ENCODE measurements at regions not wholly inside any gene's neighbourhood (a gene's known extent, or its start where the extent isn't known, plus 50 kb on each side); places are given as distances from the start of the nearest gene placed in this dataset.

- H3K27me3 ChIP-seq (ENCODE audit: control insufficient read depth in 1 of 2, insufficient read depth in 2 of 2, low read length in 2 of 2): no peaks in the 10 kb centered on the region
- H3K27ac ChIP-seq (ENCODE audit: extremely low read length, insufficient read depth, low read length): no peak overlapping the region
- ChIA-PET CTCF (ENCODE audit: low intra/inter-chr PET ratio, low total read pairs) (no interaction called here), POLR2A (no interaction called here)
- no peak overlapping the region for H3K4me3 ChIP-seq (replicated peaks in 1 of 3; ENCODE audit: insufficient read depth in 1 of 3, low read depth in 2 of 3, low read length in 3 of 3)
- H3K4me1 ChIP-seq (ENCODE audit: insufficient read depth, low read length): no peaks in the 10 kb centered on the region
- intact Hi-C loops (cut with micrococcal nuclease; ENCODE audit: unreplicated experiment): no loop called here
- ATAC-seq: no peak
- no peaks in the 10 kb centered on the region for H3K79me2 ChIP-seq (ENCODE audit: insufficient read depth, low read length)
- in situ Hi-C loops (cut with HindIII; ENCODE audit: extremely low pct_ligation_motif_present, low pct_unique_long_range_greater_than_20kb): no loop called here
- H3K9me3 ChIP-seq (ENCODE audit: low read length): no peaks in the 10 kb centered on the region
- H3K36me3 ChIP-seq (replicated peaks in 1 of 2; ENCODE audit: control insufficient read depth in 1 of 2, insufficient read depth in 2 of 2, low read length in 2 of 2): no peaks in the 10 kb centered on the region
- no TSS peak for BruUV-seq (replicated peaks)
- no peaks in the 10 kb centered on the region for H4K20me1 ChIP-seq (ENCODE audit: insufficient read depth, low read length)
- no peak overlapping the region for H3K4me2 ChIP-seq (ENCODE audit: low read depth, low read length)
- TF ChIP-seq DZIP1 (CRISPR knock-in tag; IDR thresholded peaks at IDR 0.05) (no peak), GFI1 (CRISPR knock-in tag; IDR thresholded peaks at IDR 0.05; ENCODE audit: borderline replicate concordance) (no peak), THAP11 (CRISPR knock-in tag; IDR thresholded peaks at IDR 0.05) (no peak), PRPF4 (IDR thresholded peaks at IDR 0.05; ENCODE audit: low read depth, low read length, poor library complexity, severe bottlenecking) (no peak), KLF11 (CRISPR knock-in tag; IDR thresholded peaks at IDR 0.05) (no peak), GATA4 (IDR thresholded peaks at IDR 0.05; ENCODE audit: borderline replicate concordance, low read depth) (no peak)
- no peak for FAIRE-seq
- no peak overlapping the region for H3K9ac ChIP-seq (ENCODE audit: insufficient read depth, low read depth, low read length)
- no peak for DNase-seq (ENCODE audit: low spot score)
- no peak overlapping the region for H2AFZ ChIP-seq (ENCODE audit: low read length)
These were observed 334.7 kb upstream of the DACH1 start for GRCh38 chr13:72201726-72202125.

- no peak overlapping the region for H3K27ac ChIP-seq (ENCODE audit: extremely low read length, insufficient read depth, low read length)
- no peak for DNase-seq (ENCODE audit: low spot score)
- H3K4me1 ChIP-seq (ENCODE audit: insufficient read depth, low read length): no peaks in the 10 kb centered on the region
- no TSS peak for BruUV-seq (replicated peaks)
- H3K9me3 ChIP-seq (ENCODE audit: low read length): no peaks in the 10 kb centered on the region
- intact Hi-C loops (cut with micrococcal nuclease; ENCODE audit: unreplicated experiment) (no loop called here), in situ Hi-C loops (cut with HindIII; ENCODE audit: extremely low pct_ligation_motif_present, low pct_unique_long_range_greater_than_20kb) (no loop called here)
- no peaks in the 10 kb centered on the region for H3K79me2 ChIP-seq (ENCODE audit: insufficient read depth, low read length)
- no peak overlapping the region for H2AFZ ChIP-seq (ENCODE audit: low read length)
- ChIA-PET CTCF (ENCODE audit: low intra/inter-chr PET ratio, low total read pairs) (no interaction called here), POLR2A (no interaction called here)
- no peak for FAIRE-seq
- H4K20me1 ChIP-seq (ENCODE audit: insufficient read depth, low read length): no peaks in the 10 kb centered on the region
- 16% methylated on average over 2 of the region's 2 CpGs for WGBS (ENCODE audit: low lambda C conversion rate)
- ATAC-seq: no peak
- H3K9ac ChIP-seq (ENCODE audit: insufficient read depth, low read depth, low read length): no peak overlapping the region
- no peak overlapping the region for H3K4me3 ChIP-seq (replicated peaks in 1 of 3; ENCODE audit: insufficient read depth in 1 of 3, low read depth in 2 of 3, low read length in 3 of 3)
- H3K27me3 ChIP-seq (ENCODE audit: control insufficient read depth in 1 of 2, insufficient read depth in 2 of 2, low read length in 2 of 2): no peaks in the 10 kb centered on the region
- no peak overlapping the region for H3K4me2 ChIP-seq (ENCODE audit: low read depth, low read length)
- H3K36me3 ChIP-seq (replicated peaks in 1 of 2; ENCODE audit: control insufficient read depth in 1 of 2, insufficient read depth in 2 of 2, low read length in 2 of 2): no peaks in the 10 kb centered on the region
- TF ChIP-seq ZBTB42 (CRISPR knock-in tag; IDR thresholded peaks at IDR 0.05): no peak
- no peak for TF ChIP-seq GPN1 (CRISPR knock-in tag; IDR thresholded peaks at IDR 0.05; ENCODE audit: borderline replicate concordance)
- no peak for TF ChIP-seq SNAPC2 (CRISPR knock-in tag; IDR thresholded peaks at IDR 0.05)
- no peak for TF ChIP-seq ZFP37 (CRISPR knock-in tag; IDR thresholded peaks at IDR 0.05; ENCODE audit: borderline replicate concordance)
- TF ChIP-seq ZNF44 (CRISPR knock-in tag; IDR thresholded peaks at IDR 0.05): no peak
- TF ChIP-seq ZNF354B (CRISPR knock-in tag; IDR thresholded peaks at IDR 0.05): no peak
- no peak for TF ChIP-seq ESRRA (CRISPR knock-in tag; IDR thresholded peaks at IDR 0.05; ENCODE audit: low read depth)
- no peak for TF ChIP-seq HNF4G (IDR thresholded peaks at IDR 0.05; ENCODE audit: borderline replicate concordance, low read depth, low read length)
- no peak for TF ChIP-seq HNF4G (CRISPR knock-in tag; IDR thresholded peaks at IDR 0.05; ENCODE audit: borderline replicate concordance, low read depth)
- no peak for TF ChIP-seq ZNF253 (CRISPR knock-in tag; IDR thresholded peaks at IDR 0.05; ENCODE audit: borderline replicate concordance)
- TF ChIP-seq NFYC (CRISPR knock-in tag; IDR thresholded peaks at IDR 0.05): no peak
- no peak for TF ChIP-seq REL (CRISPR knock-in tag; conservative IDR thresholded peaks at IDR 0.05)
- no peak for TF ChIP-seq FOXP1 (IDR thresholded peaks at IDR 0.05)
- TF ChIP-seq FOXP1 (CRISPR knock-in tag; IDR thresholded peaks at IDR 0.05): no peak
- no peak for TF ChIP-seq ZNF550 (CRISPR knock-in tag; IDR thresholded peaks at IDR 0.05; ENCODE audit: borderline replicate concordance)
- TF ChIP-seq YEATS4 (CRISPR knock-in tag; IDR thresholded peaks at IDR 0.05; ENCODE audit: borderline replicate concordance): no peak
These were observed 332.6 kb upstream of the DACH1 start for GRCh38 chr13:72199640-72200039.
